ENCODE measurements at regions not wholly inside any gene's neighbourhood (a gene's known extent, or its start where the extent isn't known, plus 50 kb on each side); places are given as distances from the start of the nearest gene placed in this dataset.

DNA sequence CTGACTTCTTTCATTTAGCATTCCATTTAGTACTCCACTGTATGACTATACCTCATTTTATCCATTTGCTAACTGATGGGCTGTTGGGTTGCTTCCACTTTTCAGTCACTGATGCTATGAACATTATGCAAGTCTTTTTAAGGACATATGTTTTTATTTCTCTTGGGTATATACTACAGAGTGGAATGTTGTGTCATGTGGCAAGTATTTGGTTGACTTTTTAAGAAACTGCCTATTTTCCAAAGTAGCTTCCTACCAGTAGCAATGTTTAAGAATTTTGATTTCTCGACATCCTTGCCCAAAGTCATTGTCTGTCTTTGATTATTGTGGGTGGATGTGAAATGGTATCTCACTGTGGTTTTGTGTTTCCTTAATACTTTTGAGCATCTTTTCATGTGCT is 110.1 kb upstream of the TPM1 start:
- DNase-seq (ENCODE audit: low read depth), result no peak
- TF ChIP-seq, protein P1, sequence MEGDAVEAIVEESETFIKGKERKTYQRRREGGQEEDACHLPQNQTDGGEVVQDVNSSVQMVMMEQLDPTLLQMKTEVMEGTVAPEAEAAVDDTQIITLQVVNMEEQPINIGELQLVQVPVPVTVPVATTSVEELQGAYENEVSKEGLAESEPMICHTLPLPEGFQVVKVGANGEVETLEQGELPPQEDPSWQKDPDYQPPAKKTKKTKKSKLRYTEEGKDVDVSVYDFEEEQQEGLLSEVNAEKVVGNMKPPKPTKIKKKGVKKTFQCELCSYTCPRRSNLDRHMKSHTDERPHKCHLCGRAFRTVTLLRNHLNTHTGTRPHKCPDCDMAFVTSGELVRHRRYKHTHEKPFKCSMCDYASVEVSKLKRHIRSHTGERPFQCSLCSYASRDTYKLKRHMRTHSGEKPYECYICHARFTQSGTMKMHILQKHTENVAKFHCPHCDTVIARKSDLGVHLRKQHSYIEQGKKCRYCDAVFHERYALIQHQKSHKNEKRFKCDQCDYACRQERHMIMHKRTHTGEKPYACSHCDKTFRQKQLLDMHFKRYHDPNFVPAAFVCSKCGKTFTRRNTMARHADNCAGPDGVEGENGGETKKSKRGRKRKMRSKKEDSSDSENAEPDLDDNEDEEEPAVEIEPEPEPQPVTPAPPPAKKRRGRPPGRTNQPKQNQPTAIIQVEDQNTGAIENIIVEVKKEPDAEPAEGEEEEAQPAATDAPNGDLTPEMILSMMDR (conservative IDR thresholded peaks at IDR 0.05; ENCODE audit: low read depth, low read length), result no peak
- H3K4me3 ChIP-seq (ENCODE audit: low read depth, low read length), result no peak overlapping the region

DNA sequence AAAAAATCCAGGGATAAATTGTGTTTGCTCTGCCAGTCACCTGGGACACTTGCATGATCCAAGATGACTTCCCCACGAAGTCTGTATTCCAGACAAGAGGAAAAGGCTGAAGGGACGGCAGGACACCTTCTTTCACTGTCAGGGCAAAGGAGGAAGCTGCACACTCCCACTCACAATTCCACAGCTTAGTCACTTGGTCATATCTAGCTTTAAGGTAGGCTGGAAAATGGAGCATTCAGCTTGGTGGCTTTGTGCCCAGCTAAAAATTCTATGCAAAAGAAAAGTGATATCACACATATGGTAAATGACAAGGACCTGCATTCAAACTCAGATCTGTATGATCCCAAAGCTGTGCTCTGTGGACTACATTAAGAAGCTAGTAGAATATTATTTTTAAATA is 109.2 kb upstream of the TPM1 start:
- TF ChIP-seq, protein P1 (conservative IDR thresholded peaks at IDR 0.05; ENCODE audit: low read depth, low read length), result no peak
- no peak for DNase-seq (ENCODE audit: low read depth)
- no peak overlapping the region for H3K4me3 ChIP-seq (ENCODE audit: low read depth, low read length)

DNA sequence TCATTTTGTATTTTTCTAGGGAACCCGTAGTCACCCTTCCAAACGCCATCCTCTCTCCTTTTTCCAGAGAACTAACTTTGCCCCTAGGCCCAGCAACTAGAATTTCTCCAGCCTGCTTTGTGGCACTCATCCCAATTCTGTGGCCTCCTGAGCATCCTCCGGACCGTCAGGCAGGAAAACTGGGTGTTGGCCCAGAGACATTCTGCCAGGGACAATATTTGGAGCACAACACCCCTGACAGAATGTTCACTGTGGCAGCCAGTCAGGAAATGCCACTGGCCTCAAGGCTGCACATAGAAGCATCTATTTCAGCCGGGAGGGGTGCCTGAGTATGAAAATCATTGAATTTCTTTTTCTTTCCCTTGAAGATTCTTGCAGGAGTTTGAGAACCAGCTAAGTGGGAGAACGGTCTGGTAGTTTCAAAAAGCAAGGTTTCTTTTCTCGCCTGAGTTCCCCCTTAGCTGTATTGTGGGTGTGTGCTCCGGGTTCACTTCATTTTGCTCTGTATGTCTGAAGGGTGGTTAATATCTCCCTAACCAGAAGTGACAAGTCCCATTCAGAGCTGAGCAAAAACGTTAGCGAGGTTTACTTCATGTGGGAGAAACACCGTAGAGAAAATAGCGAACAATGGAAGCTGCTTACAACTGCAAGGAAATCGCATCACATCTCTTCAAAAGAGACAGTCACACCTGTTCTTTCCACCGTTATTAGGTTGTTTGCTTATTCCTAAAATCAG is 108.1 kb upstream of the TPM1 start:
- no peak for DNase-seq (ENCODE audit: low read depth)
- H3K4me3 ChIP-seq (ENCODE audit: low read depth, low read length), result no peak overlapping the region
- TF ChIP-seq, protein P1 (conservative IDR thresholded peaks at IDR 0.05; ENCODE audit: low read depth, low read length), result no peak

DNA sequence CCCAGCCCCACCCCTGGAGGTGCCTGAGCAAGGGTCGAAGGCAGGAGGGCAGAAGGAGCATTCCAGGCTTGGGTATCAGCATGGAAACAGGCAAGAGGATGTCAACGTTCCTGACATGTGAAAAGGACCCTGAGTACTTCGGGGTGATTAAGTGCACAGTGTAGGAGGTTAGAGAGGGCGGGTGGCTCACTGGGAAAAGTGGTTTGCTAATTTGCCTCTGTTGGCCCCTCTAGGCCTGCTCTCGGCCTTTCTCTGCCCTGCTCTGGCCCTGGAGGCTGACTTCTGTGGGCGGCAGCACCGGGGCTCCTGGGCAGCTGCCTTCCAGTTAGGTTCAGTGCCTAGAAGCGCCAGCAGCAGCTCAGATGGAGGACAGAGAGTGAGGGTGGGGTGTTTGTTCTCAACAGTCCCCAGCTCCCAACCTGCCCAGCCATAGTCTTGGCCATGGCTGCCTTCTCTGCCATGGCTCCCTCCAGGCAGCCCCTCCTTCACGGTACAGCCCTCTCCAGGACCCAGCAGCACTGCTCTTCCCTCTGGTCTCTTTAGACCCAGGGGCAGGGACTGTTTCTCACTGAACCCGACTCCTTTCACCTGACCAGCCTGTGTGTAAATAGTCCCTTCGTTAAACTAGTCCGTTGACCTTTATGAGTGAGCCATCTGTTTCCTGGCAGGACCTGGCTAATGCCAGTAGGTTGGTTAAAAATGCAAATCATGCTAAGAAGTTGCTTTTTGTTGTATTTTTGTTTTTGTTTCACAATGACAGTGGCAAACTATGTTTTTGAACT is 107.1 kb upstream of the TPM1 start:
- no peak for DNase-seq (ENCODE audit: low read depth)
- no peak overlapping the region for H3K4me3 ChIP-seq (ENCODE audit: low read depth, low read length)

DNA sequence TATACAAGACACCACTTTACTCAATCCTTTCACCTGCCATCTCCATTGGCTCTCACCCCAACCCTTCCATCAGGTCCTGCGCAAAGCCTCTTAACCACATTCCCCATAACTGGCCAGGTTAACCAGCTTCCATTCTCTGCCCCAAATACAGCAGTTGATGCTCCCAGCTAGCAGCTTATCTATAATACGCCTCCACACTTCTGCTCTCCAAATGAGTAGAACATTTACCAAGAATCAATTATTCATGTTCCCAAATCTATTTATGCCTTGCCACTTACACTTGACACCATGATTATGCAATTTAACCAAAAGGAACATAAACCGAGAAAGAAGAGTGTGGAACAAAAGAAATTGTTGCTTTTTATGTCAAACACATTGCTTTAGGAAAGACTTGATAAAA is 103.7 kb upstream of the TPM1 start:
- DNase-seq (ENCODE audit: low read depth), result no peak
- TF ChIP-seq, protein P1 (conservative IDR thresholded peaks at IDR 0.05; ENCODE audit: low read depth, low read length), result no peak
- no peak overlapping the region for H3K4me3 ChIP-seq (ENCODE audit: low read depth, low read length)

More for the DNA sequence above, 107.1 kb upstream of the TPM1 start:
- TF ChIP-seq, protein P1 (conservative IDR thresholded peaks at IDR 0.05; ENCODE audit: low read depth, low read length), result no peak

DNA sequence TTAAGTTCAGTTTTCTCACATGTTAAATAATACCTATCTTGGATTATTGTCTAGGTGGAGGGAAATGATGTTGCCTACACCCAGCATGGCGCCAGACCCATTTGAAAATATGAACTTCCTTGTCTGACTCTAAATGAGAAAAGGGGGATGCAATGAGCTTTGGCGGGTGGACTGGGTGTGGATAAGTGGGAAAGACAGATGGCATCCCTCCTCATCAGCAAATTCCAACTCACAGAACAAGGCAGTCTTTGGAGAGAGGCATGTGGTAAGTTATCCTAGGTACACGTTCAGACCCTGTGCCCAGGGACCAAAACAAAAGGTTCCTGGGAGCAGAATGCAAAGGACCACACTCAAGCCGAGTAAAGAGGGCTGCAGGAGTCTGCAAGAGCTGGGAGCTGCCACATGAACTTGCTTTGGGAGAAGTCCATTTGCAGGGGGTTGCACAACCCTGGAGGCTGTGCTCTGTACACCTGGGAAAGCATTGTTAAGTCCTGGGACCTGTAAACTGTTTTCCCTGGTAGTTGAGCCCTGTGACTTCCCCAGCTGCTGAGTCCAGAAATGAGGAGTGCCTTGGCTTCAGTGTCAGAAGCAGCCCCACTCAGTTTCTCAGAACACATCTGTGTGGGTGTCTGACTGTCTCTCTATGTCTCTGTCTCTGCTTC is 102.3 kb upstream of the TPM1 start:
- H3K4me3 ChIP-seq (ENCODE audit: low read depth, low read length), result no peak overlapping the region
- no peak for DNase-seq (ENCODE audit: low read depth)
- TF ChIP-seq, protein P1 (conservative IDR thresholded peaks at IDR 0.05; ENCODE audit: low read depth, low read length), result no peak

All from epithelial cell of proximal tubule (primary cell).